Gastrocnemius medialis (tissue), 4 donors: ENCODE measurements at regions not wholly inside any gene's neighbourhood (a gene's known extent, or its start where the extent isn't known, plus 50 kb on each side); places are given as distances from the start of the nearest gene placed in this dataset.

Experiments
- ATAC-seq, 2 donors: fragments of 150-250 bp; one replicate each; pipeline ENCODE4 v1.9.1; 2016
- DNase-seq, 2 donors: peaks; one replicate each; pipeline ENCODE4 v3.0.0-alpha.2; 2019
- H3K27ac ChIP-seq, 4 donors: fragments of 200-600 bp; sonication (generic); 1 replicate in 1 of 4; 2 replicates in 3 of 4; pipeline ENCODE4 v1.5.1; 2016 to 2018; ENCODE audit warnings: mild to moderate bottlenecking in 2 of 4, moderate library complexity in 1 of 4
- H3K27me3 ChIP-seq, 3 donors: fragments of 200-600 bp; sonication (generic) in 2 of 3; 1 replicate in 1 of 3; 2 replicates in 2 of 3; pipeline versions ENCODE4 v1.5.1 to v1.6.0; 2016 to 2019; ENCODE audit warnings: mild to moderate bottlenecking in 1 of 3, moderate library complexity in 1 of 3
- H3K36me3 ChIP-seq, 2 donors: fragments of 200-600 bp; sonication (generic) in 1 of 2; one replicate each; pipeline ENCODE4 v1.5.1; 2017 to 2018
- H3K4me1 ChIP-seq, 2 donors: fragments of 200-600 bp; sonication (generic) in 1 of 2; one replicate each; pipeline ENCODE4 v1.5.1; 2016 to 2017; ENCODE audit warnings: mild to moderate bottlenecking in 2 of 2
- H3K4me3 ChIP-seq, 4 donors: fragments of 200-600 bp; sonication (generic) in 3 of 4; 1 replicate in 1 of 4; 2 replicates in 3 of 4; pipeline ENCODE4 v1.5.1; 2016 to 2019; ENCODE audit warnings: mild to moderate bottlenecking in 2 of 4
- H3K9me3 ChIP-seq, 3 donors: fragments of 200-600 bp; sonication (generic) in 2 of 3; 1 replicate in 1 of 3; 2 replicates in 2 of 3; pipeline ENCODE4 v1.5.1; 2016 to 2019
- POLR2A ChIP-seq, 2 donors: fragments of 450-650 bp; IDR thresholded peaks; one replicate each; pipeline ENCODE4 v1.6.1; 2017; ENCODE audit warnings: antibody characterized with exemption in 2 of 2, mild to moderate bottlenecking in 2 of 2, moderate library complexity in 2 of 2
- in situ Hi-C, 4 donors: fragments of 200-750 bp; cut with MboI; loops; one replicate each; pipeline versions ENCODE4 v1.15.0 to v1.8.0; 2017; ENCODE audit warnings: low sequenced_read_pairs in 4 of 4
- intact Hi-C: fragments of 100-400 bp; cut with DNase I; formaldehyde crosslinking; loops from one replicate; pipeline ENCODE4 v1.15.1; 2023; ENCODE audit warnings: low total_unique reads
- TF ChIP-seq, protein P1 (sequence below), 5 experiments: fragments of 450-650 bp in 3 of 5; fragments of 200-600 bp in 2 of 5; sonication (generic) in 2 of 5; IDR thresholded peaks in 4 of 5; conservative IDR thresholded peaks in 1 of 5; 1 replicate in 4 of 5; 2 replicates in 1 of 5; pipeline ENCODE4 v1.5.1; 2016 to 2019; ENCODE audit warnings: antibody characterized with exemption in 5 of 5, mild to moderate bottlenecking in 3 of 5, moderate library complexity in 3 of 5

DNA sequence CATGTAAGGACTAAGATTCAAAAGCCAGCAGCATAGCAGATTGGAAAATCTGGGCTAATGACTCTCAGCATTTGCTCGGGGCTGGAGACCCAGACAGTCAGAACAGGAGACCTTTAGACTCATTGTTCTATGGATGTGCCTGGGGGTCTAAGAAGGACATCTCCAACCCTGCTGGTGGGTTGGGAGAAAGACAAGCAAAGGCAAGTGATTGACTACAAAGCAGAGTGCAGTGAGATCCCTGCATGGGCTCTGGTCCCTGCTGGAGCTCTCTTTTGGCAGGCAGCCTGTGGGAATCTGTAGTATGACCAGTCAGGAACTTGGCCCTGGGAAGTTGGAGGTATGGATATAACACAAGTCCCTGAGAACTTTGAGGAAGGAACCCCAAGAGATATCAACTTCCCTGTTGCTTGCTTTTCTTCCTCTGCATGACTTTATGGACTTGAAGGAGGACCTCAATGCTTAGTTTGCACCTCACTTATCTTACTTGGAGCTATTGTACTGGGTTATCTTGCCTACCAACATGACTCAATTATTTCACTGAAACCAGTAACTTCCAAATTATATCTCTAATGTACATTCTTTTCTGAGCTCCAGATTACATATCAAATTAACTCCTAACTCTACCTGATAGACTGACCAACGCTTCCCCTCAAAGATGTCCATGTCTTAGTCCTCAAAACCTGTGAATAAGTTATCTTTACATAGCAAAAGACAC, 236.0 kb downstream of the CYRIA start:
- DNase-seq, result no peak
- TF ChIP-seq, protein P1, sequence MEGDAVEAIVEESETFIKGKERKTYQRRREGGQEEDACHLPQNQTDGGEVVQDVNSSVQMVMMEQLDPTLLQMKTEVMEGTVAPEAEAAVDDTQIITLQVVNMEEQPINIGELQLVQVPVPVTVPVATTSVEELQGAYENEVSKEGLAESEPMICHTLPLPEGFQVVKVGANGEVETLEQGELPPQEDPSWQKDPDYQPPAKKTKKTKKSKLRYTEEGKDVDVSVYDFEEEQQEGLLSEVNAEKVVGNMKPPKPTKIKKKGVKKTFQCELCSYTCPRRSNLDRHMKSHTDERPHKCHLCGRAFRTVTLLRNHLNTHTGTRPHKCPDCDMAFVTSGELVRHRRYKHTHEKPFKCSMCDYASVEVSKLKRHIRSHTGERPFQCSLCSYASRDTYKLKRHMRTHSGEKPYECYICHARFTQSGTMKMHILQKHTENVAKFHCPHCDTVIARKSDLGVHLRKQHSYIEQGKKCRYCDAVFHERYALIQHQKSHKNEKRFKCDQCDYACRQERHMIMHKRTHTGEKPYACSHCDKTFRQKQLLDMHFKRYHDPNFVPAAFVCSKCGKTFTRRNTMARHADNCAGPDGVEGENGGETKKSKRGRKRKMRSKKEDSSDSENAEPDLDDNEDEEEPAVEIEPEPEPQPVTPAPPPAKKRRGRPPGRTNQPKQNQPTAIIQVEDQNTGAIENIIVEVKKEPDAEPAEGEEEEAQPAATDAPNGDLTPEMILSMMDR (IDR thresholded peaks at IDR 0.05 in 4 of 5, conservative IDR thresholded peaks at IDR 0.05 in 1 of 5), result no peak
- no peak for ATAC-seq
- no peaks in the 10 kb centered on the region for H3K27me3 ChIP-seq
- H3K27ac ChIP-seq, result no peak overlapping the region
- no peaks in the 10 kb centered on the region for H3K9me3 ChIP-seq
- intact Hi-C loops (no loop called here), in situ Hi-C loops (no loop called here)
- no peak overlapping the region for H3K4me3 ChIP-seq
- H3K4me1 ChIP-seq, result no peaks in the 10 kb centered on the region
- H3K36me3 ChIP-seq, result no peaks in the 10 kb centered on the region

DNA sequence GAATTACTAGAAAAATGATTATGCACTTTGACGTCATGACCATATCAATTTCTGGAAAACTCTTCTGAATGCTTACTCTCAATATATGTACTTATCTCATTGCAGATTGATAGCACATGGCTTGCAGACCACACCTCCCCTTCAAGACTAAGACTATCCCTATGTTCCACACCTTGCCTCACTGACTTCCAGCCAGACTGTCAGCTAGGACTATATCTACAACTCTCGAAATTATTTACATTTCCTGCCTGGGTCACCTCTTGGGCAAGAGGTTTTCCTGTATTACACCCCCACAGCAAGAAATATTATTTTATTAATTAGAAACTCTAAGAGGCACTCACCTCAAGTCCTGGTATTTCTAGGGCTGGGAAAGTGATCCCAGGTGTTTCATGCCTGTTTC, 236.6 kb downstream of the CYRIA start:
- intact Hi-C loops, result no loop called here
- Histone ChIP-seq H3K4me3 (no peak overlapping the region), H3K27me3 (no peaks in the 10 kb centered on the region), H3K4me1 (no peaks in the 10 kb centered on the region), H3K27ac (no peak overlapping the region), H3K36me3 (no peaks in the 10 kb centered on the region), H3K9me3 (no peaks in the 10 kb centered on the region)
- ATAC-seq (no peak), DNase-seq (no peak)
- in situ Hi-C loops, result no loop called here
- TF ChIP-seq, protein P1 (IDR thresholded peaks at IDR 0.05 in 4 of 5, conservative IDR thresholded peaks at IDR 0.05 in 1 of 5), result no peak
- TF ChIP-seq POLR2A (IDR thresholded peaks at IDR 0.05), result no peak

DNA sequence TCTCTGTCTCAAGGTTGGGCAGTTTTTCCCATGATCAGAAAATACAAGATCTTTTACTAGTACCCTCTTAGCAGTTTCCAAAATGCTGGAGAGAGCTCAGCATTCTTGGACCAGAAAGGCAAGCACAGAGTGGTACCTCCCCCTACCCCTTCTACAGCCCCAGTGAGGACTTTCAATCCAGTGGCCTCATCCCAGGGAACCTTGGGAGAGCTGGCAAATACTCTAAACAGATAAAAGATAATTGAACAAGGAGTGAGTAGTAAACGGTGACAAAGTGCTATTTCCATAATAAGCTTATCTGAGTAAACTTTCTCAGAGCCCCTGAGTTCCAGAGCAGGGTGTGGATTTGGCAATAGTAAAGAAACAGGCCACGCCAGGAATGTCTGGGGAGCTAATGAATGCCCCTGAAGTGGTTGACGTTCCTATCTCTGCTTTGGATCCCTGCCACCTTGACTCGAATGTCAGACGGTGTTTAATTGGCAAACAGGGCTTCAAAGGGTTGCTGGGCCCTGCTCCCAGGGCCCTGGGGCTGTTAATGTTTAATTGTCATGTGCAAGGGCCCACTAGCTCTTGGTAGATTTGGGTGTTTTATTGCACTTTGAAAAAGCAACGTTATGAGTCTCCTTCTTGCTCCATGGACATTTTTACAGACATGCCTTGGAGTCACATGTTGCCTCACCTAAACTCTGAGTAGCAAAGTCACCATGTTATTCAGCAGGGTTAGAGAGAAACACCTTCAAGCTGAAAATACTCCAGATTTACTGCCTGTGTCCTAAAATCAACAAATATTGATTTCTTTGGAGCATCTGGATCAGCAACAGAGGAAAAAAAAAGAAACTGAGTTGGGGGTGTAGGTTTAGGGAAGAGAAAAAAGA, 239.9 kb downstream of the CYRIA start:
- Histone ChIP-seq H3K36me3 (no peaks in the 10 kb centered on the region), H3K9me3 (no peaks in the 10 kb centered on the region), H3K27me3 (no peaks in the 10 kb centered on the region), H3K27ac (no peak overlapping the region), H3K4me1 (no peaks in the 10 kb centered on the region), H3K4me3 (no peak overlapping the region)
- DNase-seq, result no peak
- no peak for ATAC-seq
- no peak for TF ChIP-seq POLR2A (IDR thresholded peaks at IDR 0.05)
- TF ChIP-seq, protein P1 (IDR thresholded peaks at IDR 0.05 in 4 of 5, conservative IDR thresholded peaks at IDR 0.05 in 1 of 5), result no peak
- in situ Hi-C loops, result no loop called here
- intact Hi-C loops, result no loop called here

DNA sequence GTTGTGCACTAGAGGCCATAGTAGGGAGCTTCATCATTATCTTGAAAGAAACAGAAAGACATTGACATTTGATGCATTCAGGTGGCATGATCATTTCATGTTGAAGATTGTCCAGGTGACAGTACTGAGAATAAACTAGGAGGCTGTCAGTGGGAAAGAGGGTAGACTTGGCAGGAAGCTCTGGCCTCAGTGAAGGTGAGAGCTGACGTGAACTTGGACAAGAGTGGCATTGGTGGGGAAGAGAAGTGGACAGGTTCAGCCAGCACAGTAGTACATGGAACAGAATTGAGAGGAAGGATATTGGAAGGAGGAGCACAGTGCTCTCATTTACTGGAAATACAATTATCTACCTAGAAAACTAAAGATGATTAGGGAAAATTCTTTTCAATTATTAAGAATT, 245.2 kb downstream of the CYRIA start:
- H3K4me1 ChIP-seq, result no peaks in the 10 kb centered on the region
- TF ChIP-seq, protein P1 (IDR thresholded peaks at IDR 0.05 in 4 of 5, conservative IDR thresholded peaks at IDR 0.05 in 1 of 5), result no peak
- TF ChIP-seq POLR2A (IDR thresholded peaks at IDR 0.05), result no peak
- no peak overlapping the region for H3K27ac ChIP-seq
- no peak overlapping the region for H3K4me3 ChIP-seq
- DNase-seq (no peak), ATAC-seq (no peak)
- H3K36me3 ChIP-seq, result no peaks in the 10 kb centered on the region
- intact Hi-C loops, result no loop called here
- no peaks in the 10 kb centered on the region for H3K27me3 ChIP-seq
- no peaks in the 10 kb centered on the region for H3K9me3 ChIP-seq
- in situ Hi-C loops, result no loop called here
